MM.1S (cell line): ENCODE measurements at regions not wholly inside any gene's neighbourhood (a gene's known extent, or its start where the extent isn't known, plus 50 kb on each side); places are given as distances from the start of the nearest gene placed in this dataset.

Experiments
- EZH2 ChIP-seq: fragments of 300-600 bp; sonication (generic); optimal IDR thresholded peaks from 2 replicates; pipeline ENCODE3; 2017; ENCODE audit warnings: low read depth, mild to moderate bottlenecking, antibody characterized with exemption, low read length, mixed read lengths
- TF ChIP-seq, protein P1 (sequence below): fragments of 300-600 bp; sonication (generic); IDR thresholded peaks from 2 replicates; pipeline ENCODE4 v1.5.1; 2016; ENCODE audit warnings: antibody characterized with exemption, low read length, mixed read lengths

DNA sequence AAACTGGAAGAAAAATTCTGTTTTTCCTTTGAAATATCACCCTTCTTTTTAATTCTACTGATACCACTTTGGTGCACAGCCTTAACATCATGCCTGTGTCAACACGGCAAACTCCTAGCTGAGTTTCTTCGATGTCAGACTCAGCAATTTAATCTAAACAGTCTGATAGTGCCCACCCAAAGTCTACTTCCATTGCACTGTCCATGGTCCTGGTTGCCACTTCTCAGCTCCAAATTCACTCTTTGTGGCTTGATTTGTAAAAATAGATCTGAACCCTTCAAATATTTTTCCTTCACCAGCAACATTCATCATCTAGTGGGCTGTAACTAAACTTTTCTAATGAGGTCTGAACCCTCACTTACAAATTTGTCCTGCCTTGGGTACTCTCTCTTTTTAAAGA is 107.8 kb downstream of the NUDT12 start:
- TF ChIP-seq, protein P1, sequence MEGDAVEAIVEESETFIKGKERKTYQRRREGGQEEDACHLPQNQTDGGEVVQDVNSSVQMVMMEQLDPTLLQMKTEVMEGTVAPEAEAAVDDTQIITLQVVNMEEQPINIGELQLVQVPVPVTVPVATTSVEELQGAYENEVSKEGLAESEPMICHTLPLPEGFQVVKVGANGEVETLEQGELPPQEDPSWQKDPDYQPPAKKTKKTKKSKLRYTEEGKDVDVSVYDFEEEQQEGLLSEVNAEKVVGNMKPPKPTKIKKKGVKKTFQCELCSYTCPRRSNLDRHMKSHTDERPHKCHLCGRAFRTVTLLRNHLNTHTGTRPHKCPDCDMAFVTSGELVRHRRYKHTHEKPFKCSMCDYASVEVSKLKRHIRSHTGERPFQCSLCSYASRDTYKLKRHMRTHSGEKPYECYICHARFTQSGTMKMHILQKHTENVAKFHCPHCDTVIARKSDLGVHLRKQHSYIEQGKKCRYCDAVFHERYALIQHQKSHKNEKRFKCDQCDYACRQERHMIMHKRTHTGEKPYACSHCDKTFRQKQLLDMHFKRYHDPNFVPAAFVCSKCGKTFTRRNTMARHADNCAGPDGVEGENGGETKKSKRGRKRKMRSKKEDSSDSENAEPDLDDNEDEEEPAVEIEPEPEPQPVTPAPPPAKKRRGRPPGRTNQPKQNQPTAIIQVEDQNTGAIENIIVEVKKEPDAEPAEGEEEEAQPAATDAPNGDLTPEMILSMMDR = no peak
- no peak for TF ChIP-seq EZH2
